Neural progenitor cell (in vitro differentiated cells): ENCODE measurements at regions not wholly inside any gene's neighbourhood (a gene's known extent, or its start where the extent isn't known, plus 50 kb on each side); places are given as distances from the start of the nearest gene placed in this dataset.

Experiments used
- DNase-seq: peaks from one replicate; pipeline ENCODE4 v3.0.0-alpha.2; 2016; ENCODE audit warnings: low spot score
- H2AFZ ChIP-seq: fragments of 200-600 bp; sonication (generic); replicated peaks from 2 replicates; pipeline ENCODE4 v1.6.1; 2016; ENCODE audit warnings: antibody characterized with exemption
- H3F3A ChIP-seq: fragments of 200-600 bp; sonication (generic); 2 replicates; pipeline ENCODE4 v1.6.1; 2016; ENCODE audit warnings: antibody characterized with exemption, low read depth
- H3K27ac ChIP-seq: fragments of 200-600 bp; sonication (generic); 2 replicates; pipeline ENCODE4 v1.5.1; 2016; ENCODE audit warnings: mild to moderate bottlenecking
- H3K27me3 ChIP-seq: fragments of 200-600 bp; sonication (generic); 2 replicates; pipeline ENCODE4 v1.6.1; 2016; ENCODE audit warnings: mild to moderate bottlenecking, moderate library complexity
- H3K36me3 ChIP-seq: fragments of 200-600 bp; sonication (generic); 2 replicates; pipeline ENCODE4 v1.5.1; 2016
- H3K4me1 ChIP-seq: fragments of 200-600 bp; sonication (generic); 2 replicates; pipeline ENCODE4 v1.6.1; 2016; ENCODE audit warnings: mixed run types
- H3K4me2 ChIP-seq: fragments of 200-600 bp; sonication (generic); 2 replicates; pipeline ENCODE4 v1.6.1; 2016
- H3K4me3 ChIP-seq: fragments of 200-600 bp; sonication (generic); 2 replicates; pipeline ENCODE4 v1.5.1; 2016
- H3K79me2 ChIP-seq: fragments of 200-600 bp; sonication (generic); 2 replicates; pipeline ENCODE4 v1.6.1; 2016; ENCODE audit warnings: low read depth
- H3K9ac ChIP-seq: fragments of 200-600 bp; sonication (generic); 2 replicates; pipeline ENCODE4 v1.6.1; 2016
- H3K9me3 ChIP-seq: fragments of 200-600 bp; sonication (generic); 2 replicates; pipeline ENCODE4 v1.5.1; 2016; ENCODE audit warnings: low read depth
- H4K20me1 ChIP-seq: fragments of 200-600 bp; sonication (generic); 2 replicates; pipeline ENCODE4 v1.6.1; 2016; ENCODE audit warnings: low read depth
- H3K27ac Mint-ChIP-seq: 3 replicates; pipeline ENCODE4 v1.8.0; 2021; ENCODE audit warnings: mixed read lengths
- H3K27me3 Mint-ChIP-seq: 2 replicates; pipeline ENCODE4 v1.8.0; 2022; ENCODE audit warnings: low read depth, mild to moderate bottlenecking, inconsistent platforms, moderate library complexity, mixed read lengths; ENCODE audit not compliant: insufficient read depth
- H3K36me3 Mint-ChIP-seq: 3 replicates; pipeline ENCODE4 v1.8.0; 2021; ENCODE audit warnings: mixed read lengths
- H3K4me1 Mint-ChIP-seq: 3 replicates; pipeline ENCODE4 v1.8.0; 2021; ENCODE audit warnings: mixed read lengths
- H3K4me3 Mint-ChIP-seq: 3 replicates; pipeline ENCODE4 v1.8.0; 2021; ENCODE audit warnings: mild to moderate bottlenecking, moderate library complexity, mixed read lengths
- H3K9me3 Mint-ChIP-seq: 3 replicates; pipeline ENCODE4 v1.8.0; 2020; ENCODE audit warnings: mixed read lengths
- EZH2 ChIP-seq: fragments of 200-600 bp; sonication (generic); IDR thresholded peaks from 2 replicates; pipeline ENCODE4 v1.6.1; 2017; ENCODE audit warnings: antibody characterized with exemption, mild to moderate bottlenecking, moderate library complexity
- EZH2phosphoT487 ChIP-seq: fragments of 200-600 bp; sonication (generic); IDR thresholded peaks from 2 replicates; pipeline ENCODE4 v1.6.1; 2017; ENCODE audit warnings: antibody characterized with exemption
- TF ChIP-seq, protein P1 (sequence below): fragments of 200-600 bp; sonication (generic); IDR thresholded peaks from 2 replicates; pipeline ENCODE4 v1.5.1; 2017; ENCODE audit warnings: antibody characterized with exemption, mild to moderate bottlenecking

DNA sequence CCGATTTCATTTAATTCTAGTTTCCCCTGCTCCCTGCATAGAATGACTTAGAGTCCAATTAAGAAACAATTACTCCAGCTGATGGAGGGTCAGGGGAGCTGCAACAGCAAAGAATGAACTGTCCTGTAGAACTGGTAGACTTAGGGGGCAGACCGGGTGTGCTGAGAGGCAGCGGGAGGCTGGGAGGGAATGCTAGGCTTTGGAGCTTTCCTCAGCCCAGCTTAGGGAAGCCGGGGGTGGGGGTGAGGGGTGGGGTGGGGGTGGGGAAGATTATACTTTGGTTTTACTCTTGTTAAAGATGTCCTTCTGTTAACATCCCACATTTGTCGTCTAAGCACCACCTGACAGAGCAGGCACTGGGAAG lies 458.6 kb upstream of the ASIC2 start:
- H3F3A ChIP-seq, result peaks cover 16% of the 10 kb centered on the region
- H3K27me3 ChIP-seq, result no peaks in the 10 kb centered on the region
- TF ChIP-seq EZH2 (no peak), EZH2phosphoT487 (no peak)
- TF ChIP-seq, protein P1, sequence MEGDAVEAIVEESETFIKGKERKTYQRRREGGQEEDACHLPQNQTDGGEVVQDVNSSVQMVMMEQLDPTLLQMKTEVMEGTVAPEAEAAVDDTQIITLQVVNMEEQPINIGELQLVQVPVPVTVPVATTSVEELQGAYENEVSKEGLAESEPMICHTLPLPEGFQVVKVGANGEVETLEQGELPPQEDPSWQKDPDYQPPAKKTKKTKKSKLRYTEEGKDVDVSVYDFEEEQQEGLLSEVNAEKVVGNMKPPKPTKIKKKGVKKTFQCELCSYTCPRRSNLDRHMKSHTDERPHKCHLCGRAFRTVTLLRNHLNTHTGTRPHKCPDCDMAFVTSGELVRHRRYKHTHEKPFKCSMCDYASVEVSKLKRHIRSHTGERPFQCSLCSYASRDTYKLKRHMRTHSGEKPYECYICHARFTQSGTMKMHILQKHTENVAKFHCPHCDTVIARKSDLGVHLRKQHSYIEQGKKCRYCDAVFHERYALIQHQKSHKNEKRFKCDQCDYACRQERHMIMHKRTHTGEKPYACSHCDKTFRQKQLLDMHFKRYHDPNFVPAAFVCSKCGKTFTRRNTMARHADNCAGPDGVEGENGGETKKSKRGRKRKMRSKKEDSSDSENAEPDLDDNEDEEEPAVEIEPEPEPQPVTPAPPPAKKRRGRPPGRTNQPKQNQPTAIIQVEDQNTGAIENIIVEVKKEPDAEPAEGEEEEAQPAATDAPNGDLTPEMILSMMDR, result no peak
- peaks cover 7% of the 10 kb centered on the region for H3K9me3 Mint-ChIP-seq
- H3K9ac ChIP-seq, result no peak overlapping the region
- H3K79me2 ChIP-seq, result no peaks in the 10 kb centered on the region
- H3K36me3 Mint-ChIP-seq, result no peaks in the 10 kb centered on the region
- peak overlapping the region; percentile 78 for H3K4me2 ChIP-seq
- H3K4me1 ChIP-seq, result peaks cover 16% of the 10 kb centered on the region
- no peaks in the 10 kb centered on the region for H3K9me3 ChIP-seq
- no peaks in the 10 kb centered on the region for H4K20me1 ChIP-seq
- peaks cover 18% of the 10 kb centered on the region for H3K4me1 Mint-ChIP-seq
- peak; percentile 76 for DNase-seq
- no peaks in the 10 kb centered on the region for H3K36me3 ChIP-seq
- no peaks in the 10 kb centered on the region for H3K27me3 Mint-ChIP-seq
- H3K4me3 Mint-ChIP-seq, result peak overlapping the region; percentile 70
- no peak overlapping the region for H3K27ac Mint-ChIP-seq
- no peak overlapping the region for H3K27ac ChIP-seq
- H2AFZ ChIP-seq, result no peak overlapping the region
- peak overlapping the region; percentile 37 for H3K4me3 ChIP-seq

DNA sequence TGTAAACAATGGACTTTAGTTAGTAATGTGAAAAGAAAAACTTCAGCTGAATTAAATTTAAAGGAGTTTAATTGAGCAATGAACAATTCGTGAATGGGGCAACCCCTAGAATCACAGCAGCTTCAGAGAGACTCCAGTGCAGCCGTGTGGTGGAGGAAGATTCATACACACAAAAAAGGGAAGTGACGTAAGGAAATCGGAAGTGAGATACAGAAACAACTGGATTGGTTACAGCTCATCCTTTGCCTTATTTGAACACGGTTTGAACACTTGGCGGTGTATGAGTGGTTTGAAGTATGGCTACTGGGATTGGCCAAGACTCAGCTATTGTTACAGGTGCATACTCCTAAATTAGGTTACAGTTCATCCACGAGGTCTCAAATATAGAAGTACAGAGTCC lies 460.4 kb upstream of the ASIC2 start:
- no peak for TF ChIP-seq EZH2
- TF ChIP-seq, protein P1, result no peak
- TF ChIP-seq EZH2phosphoT487, result no peak
- Histone ChIP-seq H4K20me1 (no peaks in the 10 kb centered on the region), H3K4me3 (no peak overlapping the region), H3K27ac (no peak overlapping the region), H3K27me3 (no peaks in the 10 kb centered on the region), H2AFZ (no peak overlapping the region), H3K4me1 (peaks cover 16% of the 10 kb centered on the region), H3K4me2 (no peak overlapping the region), H3K9ac (no peak overlapping the region), H3K79me2 (no peaks in the 10 kb centered on the region), H3K36me3 (no peaks in the 10 kb centered on the region), H3K9me3 (no peaks in the 10 kb centered on the region), H3F3A (peaks cover 16% of the 10 kb centered on the region)
- peaks cover 18% of the 10 kb centered on the region for H3K4me1 Mint-ChIP-seq
- H3K27ac Mint-ChIP-seq, result no peak overlapping the region
- H3K4me3 Mint-ChIP-seq, result no peak overlapping the region
- no peaks in the 10 kb centered on the region for H3K27me3 Mint-ChIP-seq
- DNase-seq, result no peak
- no peaks in the 10 kb centered on the region for H3K36me3 Mint-ChIP-seq
- H3K9me3 Mint-ChIP-seq, result peaks cover 7% of the 10 kb centered on the region

DNA sequence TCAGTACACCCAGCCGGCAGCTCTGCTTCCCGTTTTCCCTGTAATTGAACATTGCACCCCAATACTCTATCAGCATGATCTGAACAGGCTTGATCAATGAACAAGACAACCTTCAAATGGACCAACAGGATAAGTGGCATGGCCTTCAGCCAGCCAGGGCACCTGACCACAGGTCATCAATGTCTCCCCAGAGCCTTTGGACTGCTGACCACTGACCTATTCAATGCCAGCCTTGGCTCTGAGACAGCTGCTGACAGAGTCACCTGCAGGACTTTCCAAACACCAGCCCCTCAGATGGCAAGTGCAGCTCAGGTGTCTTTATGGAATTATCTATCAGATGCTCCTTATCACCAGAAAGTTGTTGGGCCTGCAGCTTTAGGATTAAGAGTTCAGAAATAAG lies 462.9 kb upstream of the ASIC2 start:
- Histone ChIP-seq H3K9me3 (no peaks in the 10 kb centered on the region), H3K4me2 (no peak overlapping the region), H4K20me1 (no peaks in the 10 kb centered on the region), H2AFZ (no peak overlapping the region), H3K27me3 (no peaks in the 10 kb centered on the region), H3K4me3 (no peak overlapping the region), H3K36me3 (no peaks in the 10 kb centered on the region), H3K27ac (no peak overlapping the region), H3K79me2 (no peaks in the 10 kb centered on the region), H3K4me1 (peaks cover 9% of the 10 kb centered on the region), H3F3A (peaks cover 10% of the 10 kb centered on the region), H3K9ac (no peak overlapping the region)
- H3K27me3 Mint-ChIP-seq, result no peaks in the 10 kb centered on the region
- no peak overlapping the region for H3K4me3 Mint-ChIP-seq
- H3K27ac Mint-ChIP-seq, result no peak overlapping the region
- no peak for DNase-seq
- H3K9me3 Mint-ChIP-seq, result peaks cover 7% of the 10 kb centered on the region
- no peaks in the 10 kb centered on the region for H3K36me3 Mint-ChIP-seq
- TF ChIP-seq, protein P1, result no peak
- no peak for TF ChIP-seq EZH2phosphoT487
- TF ChIP-seq EZH2, result no peak
- H3K4me1 Mint-ChIP-seq, result peaks cover 7% of the 10 kb centered on the region

DNA sequence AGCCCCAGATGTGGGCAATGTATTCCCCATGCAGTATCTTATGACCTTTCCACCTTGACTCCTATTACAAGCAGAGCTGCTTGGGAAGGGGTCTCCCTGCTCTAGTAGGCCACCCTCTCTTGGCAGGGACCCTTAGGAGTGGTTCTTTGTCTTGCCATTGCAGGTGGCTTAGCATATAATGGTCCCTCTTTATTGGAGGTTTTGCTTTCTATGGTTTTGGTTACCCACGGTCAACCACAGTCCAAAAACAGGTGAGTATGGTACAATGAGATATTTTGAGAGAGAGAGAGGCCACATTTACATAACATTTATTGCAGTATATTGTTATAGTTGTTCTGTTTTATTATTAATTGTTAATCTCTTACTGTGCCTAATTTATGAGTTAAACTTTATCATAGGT lies 472.8 kb upstream of the ASIC2 start:
- Histone ChIP-seq H3K36me3 (no peaks in the 10 kb centered on the region), H3K9me3 (no peaks in the 10 kb centered on the region), H3K4me1 (no peaks in the 10 kb centered on the region), H2AFZ (no peak overlapping the region), H3K27me3 (no peaks in the 10 kb centered on the region), H4K20me1 (no peaks in the 10 kb centered on the region), H3K4me3 (no peak overlapping the region), H3F3A (no peaks in the 10 kb centered on the region), H3K79me2 (no peaks in the 10 kb centered on the region), H3K27ac (no peak overlapping the region), H3K4me2 (no peak overlapping the region), H3K9ac (no peak overlapping the region)
- no peaks in the 10 kb centered on the region for H3K4me1 Mint-ChIP-seq
- H3K36me3 Mint-ChIP-seq, result no peaks in the 10 kb centered on the region
- TF ChIP-seq, protein P1, result no peak
- TF ChIP-seq EZH2 (no peak), EZH2phosphoT487 (no peak)
- H3K27ac Mint-ChIP-seq, result no peak overlapping the region
- H3K4me3 Mint-ChIP-seq, result no peak overlapping the region
- H3K9me3 Mint-ChIP-seq, result no peaks in the 10 kb centered on the region
- H3K27me3 Mint-ChIP-seq, result peaks cover 2% of the 10 kb centered on the region
- no peak for DNase-seq
